Upper lobe of left lung (tissue), 6 donors: ENCODE measurements at regions not wholly inside any gene's neighbourhood (a gene's known extent, or its start where the extent isn't known, plus 50 kb on each side); places are given as distances from the start of the nearest gene placed in this dataset.

Source experiments
- ATAC-seq, 2 donors: fragments of 200-7000 bp; cut with Tn5 transposase; one replicate each; pipeline ENCODE4 v1.9.1; 2022; ENCODE audit warnings: mild to moderate bottlenecking in 2 of 2, moderate library complexity in 2 of 2; ENCODE audit not compliant: low FRiP score in 2 of 2
- DNase-seq, 2 donors: peaks; one replicate each; pipeline ENCODE4 v3.0.0-alpha.2; 2019 to 2020
- H3K27ac ChIP-seq, 4 donors: fragments of 200-600 bp; sonication (generic); one replicate each; pipeline ENCODE4 v1.5.1; 2016 to 2019
- H3K27me3 ChIP-seq, 4 donors: fragments of 200-600 bp; sonication (generic); one replicate each; pipeline ENCODE4 v1.5.1; 2017 to 2019
- H3K36me3 ChIP-seq, 4 donors: fragments of 200-600 bp; sonication (generic); one replicate each; pipeline ENCODE4 v1.5.1; 2016 to 2019
- H3K4me1 ChIP-seq, 4 donors: fragments of 200-600 bp; sonication (generic); one replicate each; pipeline ENCODE4 v1.5.1; 2018 to 2019
- H3K4me3 ChIP-seq, 4 donors: fragments of 200-600 bp; sonication (generic); one replicate each; pipeline ENCODE4 v1.5.1; 2017 to 2019; ENCODE audit warnings: mild to moderate bottlenecking in 2 of 4, moderate library complexity in 1 of 4
- H3K9me3 ChIP-seq, 4 donors: fragments of 200-600 bp; sonication (generic); one replicate each; pipeline ENCODE4 v1.5.1; 2018 to 2019
- EP300 ChIP-seq, 4 donors: sonication (generic); formaldehyde crosslinking; IDR thresholded peaks; one replicate each; pipeline ENCODE4 v1.5.1; 2017; ENCODE audit warnings: antibody characterized with exemption in 4 of 4, control low read depth in 2 of 4
- POLR2A ChIP-seq, 4 donors: fragments of 450-650 bp; IDR thresholded peaks; one replicate each; pipeline ENCODE4 v1.5.1; 2016 to 2017; ENCODE audit warnings: antibody characterized with exemption in 4 of 4, mild to moderate bottlenecking in 2 of 4
- POLR2AphosphoS5 ChIP-seq, 2 donors: sonication (generic); formaldehyde crosslinking; IDR thresholded peaks; one replicate each; pipeline ENCODE4 v1.5.1; 2017; ENCODE audit warnings: antibody characterized with exemption in 2 of 2
- WGBS, 2 donors: methylation state at CpG; one replicate each; pipeline ENCODE4 v1.1.5; 2017 to 2018; 5-methylcytosine and 5-hydroxymethylcytosine counted together
- TF ChIP-seq, protein P1 (sequence below), 6 experiments: fragments of 450-650 bp in 4 of 6; fragments of 200-600 bp in 2 of 6; sonication (generic) in 2 of 6; IDR thresholded peaks; one replicate each; pipeline ENCODE4 v1.5.1; 2016 to 2019; ENCODE audit warnings: antibody characterized with exemption in 6 of 6
- donor health status: DM: no; HTN: no; CAD: no; lungs with moderate emphysema.
- donor health status: DM: no; HTN: yes; CAD: no; lungs with severe emphysema.

DNA sequence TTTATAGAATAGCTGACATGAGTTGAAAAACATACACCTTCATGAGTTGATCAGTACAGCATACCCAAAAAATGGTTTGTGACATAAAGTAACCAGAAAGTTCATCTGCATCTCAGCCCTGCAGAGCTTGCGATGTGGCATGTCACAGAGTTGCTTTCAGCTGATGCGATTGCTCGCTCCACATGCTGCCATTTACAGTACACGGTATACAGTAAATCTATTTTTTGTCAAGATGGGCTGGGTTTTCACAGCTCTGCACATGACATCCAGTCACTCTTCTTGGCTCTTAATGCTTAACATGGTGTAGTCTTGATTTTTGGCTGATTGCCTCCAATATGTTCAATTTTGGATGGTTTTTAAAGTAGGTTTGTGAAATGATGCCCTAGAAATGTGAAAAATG, 811.9 kb downstream of the SATB2 start:
- ATAC-seq (no peak), DNase-seq (no peak)
- WGBS, 2 donors, result 94 to 95% methylated on average over 4 of the region's 4 CpGs
- Histone ChIP-seq H3K27me3 (no peaks in the 10 kb centered on the region), H3K9me3 (no peaks in the 10 kb centered on the region), H3K27ac (no peak overlapping the region), H3K4me3 (no peak overlapping the region), H3K4me1 (no peaks in the 10 kb centered on the region), H3K36me3 (no peaks in the 10 kb centered on the region)
- TF ChIP-seq POLR2A (IDR thresholded peaks at IDR 0.05) (no peak), EP300 (IDR thresholded peaks at IDR 0.05) (no peak), POLR2AphosphoS5 (IDR thresholded peaks at IDR 0.05) (no peak)
- TF ChIP-seq, protein P1, sequence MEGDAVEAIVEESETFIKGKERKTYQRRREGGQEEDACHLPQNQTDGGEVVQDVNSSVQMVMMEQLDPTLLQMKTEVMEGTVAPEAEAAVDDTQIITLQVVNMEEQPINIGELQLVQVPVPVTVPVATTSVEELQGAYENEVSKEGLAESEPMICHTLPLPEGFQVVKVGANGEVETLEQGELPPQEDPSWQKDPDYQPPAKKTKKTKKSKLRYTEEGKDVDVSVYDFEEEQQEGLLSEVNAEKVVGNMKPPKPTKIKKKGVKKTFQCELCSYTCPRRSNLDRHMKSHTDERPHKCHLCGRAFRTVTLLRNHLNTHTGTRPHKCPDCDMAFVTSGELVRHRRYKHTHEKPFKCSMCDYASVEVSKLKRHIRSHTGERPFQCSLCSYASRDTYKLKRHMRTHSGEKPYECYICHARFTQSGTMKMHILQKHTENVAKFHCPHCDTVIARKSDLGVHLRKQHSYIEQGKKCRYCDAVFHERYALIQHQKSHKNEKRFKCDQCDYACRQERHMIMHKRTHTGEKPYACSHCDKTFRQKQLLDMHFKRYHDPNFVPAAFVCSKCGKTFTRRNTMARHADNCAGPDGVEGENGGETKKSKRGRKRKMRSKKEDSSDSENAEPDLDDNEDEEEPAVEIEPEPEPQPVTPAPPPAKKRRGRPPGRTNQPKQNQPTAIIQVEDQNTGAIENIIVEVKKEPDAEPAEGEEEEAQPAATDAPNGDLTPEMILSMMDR (IDR thresholded peaks at IDR 0.05), result no peak

DNA sequence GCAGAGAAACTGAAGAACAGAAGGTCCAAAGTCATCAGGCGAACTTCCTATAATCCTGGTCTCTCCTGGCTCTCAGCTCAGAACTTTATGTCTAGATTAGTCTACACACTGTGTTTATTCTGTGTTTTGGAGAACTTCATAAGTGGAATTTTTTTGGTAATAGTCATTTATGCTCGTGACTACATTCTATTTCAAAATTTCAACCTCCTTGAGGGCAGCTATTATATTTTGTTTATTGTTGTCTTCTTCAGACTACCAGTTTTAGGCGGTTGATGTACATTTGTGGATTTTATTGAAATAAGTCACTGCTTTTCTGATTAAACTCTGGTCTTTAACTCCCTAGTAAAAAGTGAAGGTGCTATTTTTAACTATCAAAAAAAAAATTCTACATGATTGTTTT, 816.6 kb downstream of the SATB2 start:
- Histone ChIP-seq H3K27ac (no peak overlapping the region), H3K4me1 (no peaks in the 10 kb centered on the region), H3K27me3 (no peaks in the 10 kb centered on the region), H3K4me3 (no peak overlapping the region), H3K36me3 (no peaks in the 10 kb centered on the region), H3K9me3 (no peaks in the 10 kb centered on the region)
- WGBS, 2 donors, result 68 to 70% methylated on average over 3 of the region's 3 CpGs
- no peak for DNase-seq
- no peak for ATAC-seq
- TF ChIP-seq, protein P1 (IDR thresholded peaks at IDR 0.05), result no peak
- no peak for TF ChIP-seq POLR2AphosphoS5 (IDR thresholded peaks at IDR 0.05)
- no peak for TF ChIP-seq POLR2A (IDR thresholded peaks at IDR 0.05)
- TF ChIP-seq EP300 (IDR thresholded peaks at IDR 0.05), result no peak

DNA sequence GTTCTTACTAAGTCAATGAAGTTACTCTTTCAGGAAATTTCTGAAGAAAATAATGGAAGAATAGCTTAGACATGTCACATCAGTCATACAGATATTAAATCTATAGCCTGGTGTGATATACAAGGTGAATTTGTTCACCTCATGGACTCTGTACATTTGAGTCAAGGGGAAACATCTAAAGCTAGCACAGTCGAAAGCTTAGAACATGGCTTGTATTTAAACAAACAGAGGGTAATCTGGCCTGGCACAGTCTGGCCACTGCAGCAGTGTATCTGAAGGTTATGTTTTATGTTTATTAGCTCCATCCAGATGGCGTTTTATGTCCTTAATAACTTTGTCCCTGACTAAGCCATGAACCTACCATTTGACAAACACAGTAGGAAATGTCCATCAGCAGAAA, 817.3 kb downstream of the SATB2 start:
- 62 to 81% methylated on average over 2 of the region's 2 CpGs for WGBS, 2 donors
- H3K4me3 ChIP-seq, result no peak overlapping the region
- no peaks in the 10 kb centered on the region for H3K9me3 ChIP-seq
- H3K27ac ChIP-seq, result no peak overlapping the region
- H3K4me1 ChIP-seq, result no peaks in the 10 kb centered on the region
- no peak for TF ChIP-seq EP300 (IDR thresholded peaks at IDR 0.05)
- TF ChIP-seq, protein P1 (IDR thresholded peaks at IDR 0.05), result no peak
- no peak for TF ChIP-seq POLR2A (IDR thresholded peaks at IDR 0.05)
- no peak for TF ChIP-seq POLR2AphosphoS5 (IDR thresholded peaks at IDR 0.05)
- H3K27me3 ChIP-seq, result no peaks in the 10 kb centered on the region
- no peak for ATAC-seq
- DNase-seq, result no peak
- no peaks in the 10 kb centered on the region for H3K36me3 ChIP-seq

DNA sequence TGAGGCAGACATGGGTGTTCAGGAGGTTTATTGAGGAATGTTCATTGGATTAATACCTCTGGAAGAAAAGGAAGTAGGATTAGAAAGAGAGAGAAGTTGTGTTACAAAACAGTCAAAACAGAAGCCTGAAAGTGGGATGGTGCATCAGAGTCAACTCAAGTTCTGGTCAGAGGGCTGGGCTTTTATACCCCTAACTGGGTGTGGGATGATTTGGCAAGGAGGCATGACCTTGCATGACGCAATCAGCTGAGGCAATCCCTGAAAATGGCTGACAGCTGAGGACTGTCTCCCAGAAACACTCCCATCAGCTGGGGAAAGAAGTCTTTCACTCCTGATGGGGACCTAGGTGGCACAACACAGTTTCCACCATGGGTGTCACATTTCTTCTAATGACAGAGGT, 818.2 kb downstream of the SATB2 start:
- no peak for DNase-seq
- Histone ChIP-seq H3K4me3 (no peak overlapping the region), H3K36me3 (no peaks in the 10 kb centered on the region), H3K27me3 (no peaks in the 10 kb centered on the region), H3K27ac (no peak overlapping the region), H3K4me1 (no peaks in the 10 kb centered on the region), H3K9me3 (no peaks in the 10 kb centered on the region)
- TF ChIP-seq POLR2A (IDR thresholded peaks at IDR 0.05) (no peak), EP300 (IDR thresholded peaks at IDR 0.05) (no peak), POLR2AphosphoS5 (IDR thresholded peaks at IDR 0.05) (no peak)
- TF ChIP-seq, protein P1 (IDR thresholded peaks at IDR 0.05), result no peak
- 56 to 87% methylated on average over 1 of the region's 1 CpG for WGBS, 2 donors
- ATAC-seq, result no peak

DNA sequence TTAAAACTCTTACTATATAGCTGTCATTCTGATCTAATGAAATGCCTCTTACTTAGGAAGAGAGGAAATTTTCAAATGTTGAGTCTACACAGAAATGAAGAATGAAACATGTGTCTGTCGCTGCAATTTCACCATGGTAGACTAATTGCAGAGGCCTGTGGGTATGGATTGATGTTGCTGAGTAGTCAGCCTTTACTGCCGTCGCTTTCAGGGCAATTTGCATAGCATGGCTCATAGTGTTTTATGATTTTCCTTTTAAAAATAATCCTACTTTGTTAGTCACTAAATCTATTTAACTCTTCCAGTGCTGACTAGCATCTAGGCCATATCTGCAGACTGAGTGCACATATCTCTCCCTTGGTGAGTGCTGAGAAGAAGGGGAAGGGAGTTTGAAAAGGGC, 819.2 kb downstream of the SATB2 start:
- TF ChIP-seq, protein P1 (IDR thresholded peaks at IDR 0.05), result no peak
- TF ChIP-seq EP300 (IDR thresholded peaks at IDR 0.05) (no peak), POLR2A (IDR thresholded peaks at IDR 0.05) (no peak), POLR2AphosphoS5 (IDR thresholded peaks at IDR 0.05) (no peak)
- WGBS, 2 donors, result 89 to 91% methylated on average over 3 of the region's 3 CpGs
- no peak overlapping the region for H3K27ac ChIP-seq
- no peaks in the 10 kb centered on the region for H3K9me3 ChIP-seq
- ATAC-seq (no peak), DNase-seq (no peak)
- H3K27me3 ChIP-seq, result no peaks in the 10 kb centered on the region
- H3K4me3 ChIP-seq, result no peak overlapping the region
- H3K4me1 ChIP-seq, result no peaks in the 10 kb centered on the region
- H3K36me3 ChIP-seq, result no peaks in the 10 kb centered on the region
